ENCODE measurements at regions not wholly inside any gene's neighbourhood (a gene's known extent, or its start where the extent isn't known, plus 50 kb on each side); places are given as distances from the start of the nearest gene placed in this dataset.

- TF ChIP-seq EP300 (IDR thresholded peaks at IDR 0.05) (no peak), CTCF (IDR thresholded peaks at IDR 0.05) (no peak), POLR2A (IDR thresholded peaks at IDR 0.05) (no peak)
Measured at GRCh38 chr3:144989807-144990206, 1018.2 kb downstream of the DIPK2A start.

All from tibial nerve (tissue), 4 donors.